HG02588 (cell line): ENCODE measurements at regions not wholly inside any gene's neighbourhood (a gene's known extent, or its start where the extent isn't known, plus 50 kb on each side); places are given as distances from the start of the nearest gene placed in this dataset.

Experiments used
- ATAC-seq: cut with Tn5 transposase; IDR thresholded peaks from one replicate; pipeline ENCODE4 v1.9.1; 2021; ENCODE audit warnings: mild to moderate bottlenecking, moderate library complexity; ENCODE audit not compliant: unreplicated experiment

DNA sequence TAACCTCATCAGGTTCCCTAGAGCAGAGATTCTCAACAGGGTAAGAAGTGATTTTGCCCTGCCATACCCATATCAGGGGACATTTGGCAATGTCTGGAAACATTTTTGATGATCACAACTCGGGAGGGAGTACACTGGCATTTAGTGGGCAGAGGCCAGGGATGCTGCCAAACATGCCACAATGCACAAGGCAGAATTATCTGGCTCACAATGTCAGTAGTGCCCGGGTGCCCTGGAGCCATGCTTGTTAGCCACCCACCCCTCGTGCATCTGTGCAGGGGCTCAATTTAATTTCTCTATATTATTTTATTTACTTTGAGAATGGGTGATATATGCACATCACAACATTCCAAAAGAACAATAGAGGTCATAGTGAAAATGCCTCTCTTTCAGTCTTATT lies 82.0 kb upstream of the DHX15 start:
- no peak for ATAC-seq

DNA sequence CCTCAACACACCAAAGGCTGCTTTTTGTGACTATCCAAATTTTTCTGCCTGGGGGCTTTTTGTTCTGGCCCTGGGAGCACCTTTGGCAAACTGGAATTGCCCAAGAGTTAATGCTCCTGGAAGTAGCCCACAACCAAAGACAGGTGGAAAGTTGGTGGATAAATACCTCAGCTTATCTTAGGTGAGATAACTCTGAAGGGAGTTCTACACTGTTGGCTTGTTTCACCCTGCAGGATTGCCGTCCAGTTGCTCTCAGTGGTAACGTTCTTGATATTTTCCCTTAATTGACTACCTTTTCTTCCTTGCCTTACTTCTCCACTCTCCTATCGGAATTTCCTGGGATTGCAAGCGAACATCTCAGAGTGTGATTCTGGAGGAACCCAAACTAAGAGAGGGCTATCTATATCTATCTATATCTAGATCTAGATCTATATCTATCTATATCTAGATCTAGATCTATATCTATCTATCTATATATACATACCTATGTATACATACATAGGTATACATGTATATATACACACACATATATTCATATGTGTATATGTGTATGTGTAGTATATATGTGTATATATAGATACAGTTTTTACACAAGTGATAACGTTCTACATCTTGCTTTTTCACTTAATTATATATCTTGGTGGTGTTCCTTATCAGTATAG lies 82.6 kb upstream of the DHX15 start:
- no peak for ATAC-seq

DNA sequence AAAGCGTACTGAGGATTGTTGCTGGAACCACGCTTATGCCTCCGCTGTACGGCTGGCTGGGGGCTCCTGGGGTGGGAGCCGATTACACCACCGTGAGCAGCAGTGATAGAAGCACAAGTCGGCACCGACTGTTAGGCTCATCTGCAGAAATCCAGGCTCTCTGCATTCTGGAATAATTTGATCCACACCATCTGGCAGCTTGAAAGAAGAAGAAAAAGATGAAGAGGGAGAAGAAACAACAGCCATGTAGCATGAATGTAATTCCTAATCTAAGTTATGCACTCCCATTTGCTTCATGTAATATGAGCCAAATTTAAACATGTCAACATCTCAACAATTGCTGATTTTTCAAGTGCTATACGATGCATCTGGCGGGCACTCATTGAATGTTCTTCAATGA lies 84.6 kb upstream of the DHX15 start:
- ATAC-seq = no peak

DNA sequence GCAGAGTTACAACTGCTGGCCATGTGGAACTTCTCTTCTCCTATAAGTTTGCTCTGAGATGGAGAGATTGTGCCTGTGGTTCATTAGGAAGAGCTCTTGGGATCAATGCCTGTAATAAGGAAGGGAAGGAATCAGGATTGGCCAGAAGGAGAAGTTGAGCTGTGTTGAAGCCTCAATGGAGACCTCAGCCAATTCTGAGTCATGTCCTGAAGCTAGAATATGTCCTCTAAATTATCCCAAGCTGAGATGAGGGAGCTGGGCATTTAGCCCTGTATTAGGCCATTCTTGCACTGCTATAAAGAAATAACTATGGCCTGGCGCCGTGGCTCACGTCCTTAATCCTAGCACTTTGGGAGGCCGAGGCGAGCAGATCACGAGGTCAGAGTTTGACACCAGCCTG lies 85.4 kb upstream of the DHX15 start:
- no peak for ATAC-seq

DNA sequence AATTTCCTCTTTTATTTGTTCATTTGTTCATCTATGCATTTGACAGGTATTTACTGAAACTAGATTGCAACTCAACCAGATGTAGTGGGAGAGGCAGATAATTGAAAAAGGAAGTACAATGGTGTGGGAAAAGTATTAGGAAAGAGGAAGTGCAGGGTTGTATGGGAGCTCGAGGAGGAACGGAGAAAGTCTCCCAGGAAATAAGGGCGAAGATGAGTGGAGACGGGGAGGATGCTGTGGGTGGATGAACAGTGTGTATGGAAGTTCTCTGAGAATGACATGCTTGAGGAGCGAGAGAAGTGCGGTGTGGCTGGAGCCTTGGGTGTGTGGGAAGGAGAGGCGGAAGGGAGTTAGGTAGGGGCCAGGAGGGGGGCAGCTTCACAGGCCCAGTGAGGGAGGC lies 87.5 kb upstream of the DHX15 start:
- ATAC-seq = no peak

DNA sequence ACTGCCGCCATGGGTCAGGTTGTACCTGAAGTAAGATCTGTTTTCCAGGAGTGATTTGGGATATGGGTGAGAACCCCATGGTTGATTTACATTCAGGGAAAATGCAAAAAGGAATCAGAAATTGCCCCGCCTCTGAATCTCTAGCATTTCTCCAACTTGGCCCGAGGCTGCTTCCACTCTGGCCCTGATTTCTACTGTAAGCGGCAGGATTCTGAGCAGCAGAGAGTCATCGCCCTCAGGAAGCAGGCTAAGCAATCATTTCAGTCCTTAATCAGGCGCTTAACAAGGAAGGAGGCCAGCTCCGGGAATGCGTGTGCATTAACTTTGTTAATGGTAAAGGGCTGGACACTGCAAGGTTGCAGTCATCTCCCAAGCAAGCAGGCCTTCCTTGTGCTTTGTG lies 88.5 kb upstream of the DHX15 start:
- ATAC-seq = no peak

DNA sequence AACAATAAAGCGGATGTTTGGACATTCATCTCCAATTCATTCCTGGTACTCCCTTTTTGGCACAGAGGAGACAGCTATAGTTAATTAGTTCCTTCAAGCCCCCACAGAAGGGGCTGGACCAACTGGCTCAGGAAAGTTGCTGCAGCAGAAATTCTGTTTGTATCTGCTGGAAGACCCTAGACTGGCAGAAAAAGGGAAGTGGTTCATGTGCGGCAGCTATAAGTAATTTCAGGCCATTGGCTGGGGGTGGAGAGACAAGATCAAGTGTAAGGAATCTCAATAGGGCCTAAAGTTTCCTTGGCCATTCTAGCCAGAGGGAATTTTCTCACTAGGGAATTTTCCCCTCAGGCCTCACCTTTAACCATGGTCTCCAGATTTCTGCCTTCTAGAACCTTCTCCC lies 89.9 kb upstream of the DHX15 start:
- no peak for ATAC-seq

DNA sequence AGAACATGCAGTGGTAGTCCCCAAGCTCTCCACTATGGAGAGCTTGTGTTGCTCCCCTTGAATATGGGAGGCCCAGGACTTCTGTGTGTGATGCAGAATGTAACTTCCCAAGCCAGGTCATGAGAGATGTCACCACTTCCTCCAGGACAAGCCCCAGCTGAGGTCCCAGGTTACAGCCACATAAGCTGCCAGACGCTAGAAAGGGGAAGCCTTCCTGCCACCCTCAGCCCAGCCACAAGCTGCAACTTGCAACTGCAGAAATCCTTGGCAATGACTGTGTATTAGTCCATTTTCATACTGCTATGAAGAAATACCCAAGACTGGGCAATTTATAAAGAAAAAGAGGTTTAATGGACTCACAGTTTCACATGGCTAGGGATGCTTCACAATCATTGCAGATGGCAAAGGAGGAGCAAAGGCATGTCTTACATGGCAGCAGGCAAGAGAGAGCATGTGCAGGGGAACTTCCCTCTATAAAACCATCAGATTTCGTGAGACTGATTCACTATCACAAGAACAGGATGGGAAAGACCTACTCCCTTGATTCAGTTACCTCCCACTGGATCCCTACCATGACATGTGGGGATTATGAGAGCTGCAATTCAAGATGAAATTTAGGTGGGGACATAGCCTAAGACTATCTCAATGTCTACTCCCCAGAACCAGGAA lies 91.5 kb upstream of the DHX15 start:
- ATAC-seq = no peak

DNA sequence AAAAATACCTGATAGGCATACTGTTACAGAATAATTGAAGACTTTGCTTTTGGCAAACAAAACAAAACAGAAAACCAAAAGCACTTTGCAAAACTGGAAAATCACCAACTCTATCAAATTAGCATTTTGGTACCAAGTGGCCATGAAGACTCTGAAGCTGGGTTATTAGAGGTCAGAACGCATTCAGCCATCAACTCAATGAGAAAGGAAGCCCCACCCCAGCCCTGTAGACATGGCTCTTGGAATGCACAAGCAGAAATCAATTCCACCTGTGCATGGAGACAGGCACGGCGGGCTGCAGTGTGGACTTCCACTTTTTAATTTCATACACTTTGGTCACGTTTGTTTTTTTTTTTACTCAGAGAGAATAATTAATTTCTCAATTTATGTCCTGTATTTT lies 93.6 kb upstream of the DHX15 start:
- no peak for ATAC-seq

DNA sequence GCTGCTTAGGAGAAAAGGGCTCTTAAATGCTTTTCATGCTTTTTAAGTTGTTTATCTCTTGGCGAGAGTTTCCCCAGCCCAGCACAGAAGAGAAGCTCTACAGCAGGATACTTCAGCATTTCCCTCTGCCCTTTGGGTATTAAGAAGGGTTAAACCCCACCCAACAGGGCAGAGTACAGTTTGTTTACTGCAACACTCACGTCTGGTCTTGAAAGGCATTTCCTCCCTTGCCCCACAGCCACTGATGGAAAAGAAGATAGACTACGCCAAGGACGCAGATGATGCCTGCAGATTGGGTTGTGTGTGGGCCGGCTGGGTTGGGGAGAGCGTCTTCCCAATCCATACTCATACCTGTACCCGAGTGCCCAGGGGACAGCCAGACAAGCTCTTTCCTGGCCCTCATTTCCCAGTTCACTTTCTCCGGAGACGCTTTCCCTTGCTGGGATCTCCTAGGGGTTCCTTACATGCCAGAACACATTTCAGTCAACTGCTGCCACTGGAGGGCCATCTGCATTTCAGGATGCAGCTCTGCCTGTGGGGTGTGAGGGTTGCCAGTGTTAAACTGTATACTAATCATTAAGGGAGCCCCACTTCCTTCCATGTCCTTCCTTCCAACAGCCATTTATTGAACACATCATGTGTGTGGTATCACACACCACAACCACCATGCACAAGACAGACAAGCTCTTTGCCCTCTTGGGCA lies 96.5 kb upstream of the DHX15 start:
- no peak for ATAC-seq

DNA sequence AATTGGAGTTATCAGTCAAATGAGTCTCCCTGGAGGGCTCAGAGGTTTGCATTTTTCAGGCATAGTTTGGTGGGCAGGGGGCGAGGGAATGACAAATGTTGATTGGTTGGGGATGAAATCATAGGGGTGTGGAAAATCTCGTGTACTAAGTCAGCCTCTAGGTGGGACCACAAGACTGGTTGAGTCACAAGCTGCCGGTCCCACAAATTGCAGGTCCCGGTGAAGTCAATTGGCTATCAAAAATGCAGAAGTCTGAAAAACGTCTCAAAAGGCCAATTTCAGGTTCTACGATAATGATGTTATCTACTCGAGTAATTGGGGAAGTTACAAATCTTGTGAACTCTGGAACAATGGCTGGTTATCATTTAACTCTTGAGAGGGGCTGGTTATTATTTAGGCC lies 98.8 kb upstream of the DHX15 start:
- no peak for ATAC-seq

DNA sequence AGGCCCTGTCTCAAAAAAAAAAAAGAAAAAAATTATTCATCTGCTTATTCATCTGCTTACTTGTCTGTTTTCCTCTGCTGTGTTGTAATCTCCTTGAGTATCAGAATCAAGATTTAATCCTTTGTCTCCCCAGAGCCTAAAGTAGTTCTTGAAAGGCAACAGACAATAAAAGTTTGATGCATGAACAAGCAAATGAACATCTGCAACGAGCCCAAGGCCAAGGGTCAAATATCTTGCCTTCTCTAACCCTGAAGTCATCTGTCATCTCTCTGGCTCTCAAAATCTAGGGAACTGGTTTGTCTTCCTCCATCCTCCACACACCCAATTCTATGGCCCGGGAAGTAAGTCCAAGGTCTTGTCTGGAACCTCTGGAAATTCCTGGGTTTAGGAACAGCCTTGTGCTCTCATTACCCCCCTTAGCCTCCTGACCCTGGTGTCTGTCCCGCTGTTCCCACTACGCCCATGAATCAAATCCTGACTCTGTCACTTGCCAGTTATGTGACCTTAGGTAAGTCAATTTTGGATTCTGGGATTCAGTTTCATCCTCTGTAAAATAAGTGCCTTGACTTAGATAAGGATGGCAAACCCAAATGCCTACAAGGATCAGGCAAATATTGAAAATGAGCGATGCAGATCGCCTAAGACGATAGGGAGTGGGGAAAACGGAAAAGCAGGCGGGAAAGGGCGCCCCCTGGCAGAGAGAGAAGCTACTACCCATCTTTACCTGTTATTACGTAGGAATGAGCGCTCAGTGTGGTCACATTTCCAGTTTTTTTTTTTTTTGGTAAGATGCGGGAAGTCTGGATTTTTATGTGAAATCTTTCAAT lies 102.7 kb upstream of the DHX15 start:
- no peak for ATAC-seq

DNA sequence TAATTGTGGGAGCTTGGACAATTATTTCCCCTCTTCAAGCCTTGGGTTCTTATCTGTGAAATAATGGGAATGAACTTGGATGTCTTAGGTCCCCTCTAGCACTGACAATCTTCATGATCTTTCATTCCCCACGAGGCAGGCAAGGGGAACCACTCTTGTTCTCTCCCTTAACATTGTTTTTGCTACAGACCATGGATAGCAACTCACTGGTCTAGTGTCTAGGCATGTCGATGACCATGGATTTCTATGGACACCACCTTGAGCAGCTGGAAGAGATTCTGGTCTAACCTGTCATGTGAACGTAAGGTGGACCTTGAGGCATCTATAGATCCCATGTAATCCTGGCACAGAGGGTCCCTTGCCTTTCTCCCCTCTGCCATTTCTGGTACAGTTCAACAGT lies 104.1 kb upstream of the DHX15 start:
- ATAC-seq = no peak

DNA sequence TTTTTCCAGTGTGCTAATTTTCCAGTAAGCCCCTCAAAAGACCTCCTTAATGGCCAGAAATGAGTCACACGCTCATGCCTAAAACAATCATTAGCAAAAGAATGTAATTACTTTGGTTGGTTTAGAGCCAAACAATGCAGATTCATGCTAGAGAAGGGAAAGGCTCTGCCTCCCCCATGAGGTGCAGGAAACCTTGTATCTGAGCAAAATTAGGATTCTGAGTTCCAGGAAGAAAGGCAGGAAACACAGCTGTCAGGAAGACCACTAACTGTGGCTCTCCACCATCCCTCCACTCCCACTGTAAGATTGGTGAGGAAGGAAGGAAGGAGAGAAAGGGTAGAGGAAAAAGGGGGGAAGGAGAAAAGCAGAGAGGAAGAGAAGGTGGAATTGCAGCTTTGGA lies 104.9 kb upstream of the DHX15 start:
- ATAC-seq = no peak

DNA sequence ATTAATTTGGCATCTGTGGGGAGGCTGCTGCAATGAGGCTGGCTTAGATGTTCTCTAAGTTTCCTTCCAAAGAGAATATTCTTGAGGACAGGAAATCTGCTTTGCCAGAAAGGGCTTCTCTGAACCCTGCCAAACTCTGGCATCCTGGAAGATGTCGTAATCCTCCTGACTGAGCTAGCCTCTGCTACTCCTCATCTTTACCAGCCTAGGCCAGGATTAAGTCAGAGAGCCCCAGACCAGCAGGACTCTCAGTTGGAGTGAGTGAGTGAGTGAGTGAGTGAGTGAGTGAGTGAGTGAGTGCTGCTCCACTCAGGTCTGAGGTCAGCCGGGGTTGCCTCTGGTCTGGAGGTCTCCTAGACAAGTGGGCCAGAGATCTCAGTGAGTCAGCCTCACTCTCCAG lies 104.9 kb upstream of the SOD3 start:
- ATAC-seq = no peak

DNA sequence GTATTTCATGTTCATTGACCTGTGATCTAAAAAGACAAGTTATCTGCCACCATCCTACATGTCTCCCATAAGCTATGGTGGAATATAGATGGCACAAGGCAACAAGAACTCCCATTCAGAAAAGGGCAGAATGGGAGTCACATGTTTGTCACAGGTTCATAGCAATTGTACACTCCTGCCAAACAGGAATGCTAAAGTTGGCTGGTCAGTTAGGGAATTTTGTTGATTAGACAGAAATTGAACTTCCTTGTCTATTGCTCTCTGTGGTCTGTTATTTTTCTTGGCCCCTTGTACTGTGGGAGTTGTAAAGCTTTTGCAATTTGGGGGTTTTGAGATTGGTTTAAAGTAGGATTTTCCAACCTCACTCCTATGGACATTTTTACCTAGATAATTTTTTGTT lies 101.7 kb upstream of the SOD3 start:
- no peak for ATAC-seq

DNA sequence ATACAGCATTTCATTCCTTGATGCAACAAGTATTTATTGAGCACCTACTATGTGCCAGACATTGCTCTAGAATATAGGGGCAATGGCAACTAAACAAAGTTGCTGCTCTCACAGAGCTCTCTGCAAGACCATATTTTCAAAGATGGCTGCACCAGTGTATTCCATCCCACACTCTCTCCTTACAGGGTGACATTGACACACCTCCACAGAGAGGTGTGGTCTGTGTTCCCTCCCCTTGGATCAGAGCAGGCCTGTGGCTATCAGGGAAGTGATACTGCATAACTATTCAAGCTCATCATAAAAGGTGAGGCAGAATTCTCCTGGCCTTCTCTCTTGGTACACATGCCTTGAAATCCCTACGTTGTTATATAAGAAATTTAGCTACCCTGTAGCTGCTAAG lies 95.3 kb upstream of the SOD3 start:
- ATAC-seq = no peak

DNA sequence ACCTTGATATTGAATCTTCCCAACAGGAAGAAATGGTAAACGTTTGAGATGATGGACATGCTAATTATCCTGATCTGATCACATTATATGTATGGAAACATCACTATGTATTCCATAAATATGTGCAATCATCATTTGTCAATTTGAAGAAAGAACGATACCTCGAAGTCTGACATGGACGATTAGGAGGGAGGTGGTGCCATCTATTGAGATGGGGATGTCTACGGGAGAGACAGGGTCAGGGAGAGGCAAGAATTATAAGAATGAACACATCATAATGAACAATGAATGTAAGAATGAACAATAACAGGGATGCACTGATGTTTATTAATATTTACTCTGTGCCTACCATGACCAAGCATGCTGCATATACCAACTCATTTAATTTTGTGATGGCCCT lies 93.7 kb upstream of the SOD3 start:
- no peak for ATAC-seq

DNA sequence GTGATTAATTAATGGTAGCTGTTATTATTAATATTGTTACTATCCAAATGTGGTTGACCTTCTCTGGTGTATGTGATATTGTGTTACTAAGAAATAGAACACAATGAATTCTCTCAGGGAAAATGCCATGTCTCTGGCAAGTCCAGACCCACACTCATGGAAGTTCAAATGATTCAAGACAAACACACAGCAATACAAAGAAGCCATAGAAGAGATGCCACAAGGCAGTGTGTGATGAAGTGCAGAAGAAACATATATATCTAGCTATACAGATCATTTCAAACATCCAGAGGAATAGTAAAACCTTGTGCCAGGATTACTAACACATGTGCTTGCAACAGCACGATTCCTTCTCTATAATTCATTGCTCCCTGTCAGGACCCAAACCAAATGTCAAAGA lies 93.1 kb upstream of the SOD3 start:
- no peak for ATAC-seq

DNA sequence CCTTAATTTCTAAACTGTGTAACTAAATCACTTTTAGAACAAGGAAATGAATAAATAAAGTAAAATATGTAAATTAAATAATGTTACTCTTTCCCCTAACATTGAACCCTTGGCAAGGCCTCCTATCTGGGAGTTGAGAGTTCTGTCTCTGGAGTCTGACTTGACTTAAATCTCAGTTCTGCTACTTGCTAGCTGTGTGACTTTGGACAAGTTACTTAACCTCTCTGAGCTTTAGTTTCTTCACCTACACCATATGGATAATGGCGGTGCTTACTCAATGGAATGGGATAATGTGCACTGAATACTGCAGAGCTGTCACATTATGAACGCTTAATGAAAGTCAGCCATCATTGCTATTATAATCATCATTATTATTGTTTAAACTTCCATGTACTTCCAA lies 92.1 kb upstream of the SOD3 start:
- ATAC-seq = no peak

DNA sequence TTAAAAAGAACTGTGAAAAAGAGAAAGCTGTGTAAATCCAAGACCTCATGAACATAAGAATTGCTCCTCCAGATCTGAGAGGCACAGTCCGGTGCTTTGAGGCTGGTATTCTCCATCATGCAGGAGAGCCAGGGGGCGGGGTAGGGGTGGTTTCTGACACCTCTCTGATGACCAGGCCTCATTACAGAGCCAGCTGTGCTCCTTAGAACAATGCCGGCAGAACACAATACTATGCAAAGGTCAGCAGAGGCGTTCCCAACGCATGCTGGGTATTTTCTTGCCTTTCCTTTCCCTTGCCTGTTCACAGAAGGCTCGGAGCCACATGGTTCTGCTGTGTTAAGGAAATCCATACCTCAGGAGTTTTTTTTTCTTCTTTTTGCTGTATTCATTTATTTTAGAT lies 91.2 kb upstream of the SOD3 start:
- no peak for ATAC-seq
